Testis (tissue), 2 donors: ENCODE measurements at regions not wholly inside any gene's neighbourhood (a gene's known extent, or its start where the extent isn't known, plus 50 kb on each side); places are given as distances from the start of the nearest gene placed in this dataset.

ENCODE experiments used
- DNase-seq: peaks from one replicate; pipeline ENCODE4 v3.0.0-alpha.2; 2019
- H3K27ac ChIP-seq, 2 donors: fragments of 200-600 bp; sonication (generic); one replicate each; pipeline ENCODE4 v1.5.1; 2019
- H3K27me3 ChIP-seq: fragments of 200-600 bp; sonication (generic); one replicate; pipeline ENCODE4 v1.5.1; 2019
- H3K36me3 ChIP-seq: fragments of 200-600 bp; sonication (generic); one replicate; pipeline ENCODE4 v1.5.1; 2017; ENCODE audit warnings: low read depth; ENCODE audit errors: missing control alignments
- H3K4me1 ChIP-seq: fragments of 200-600 bp; sonication (generic); one replicate; pipeline ENCODE4 v1.5.1; 2019
- H3K4me3 ChIP-seq, 2 donors: fragments of 200-600 bp; sonication (generic); one replicate each; pipeline ENCODE4 v1.5.1; 2017 to 2019
- H3K9me3 ChIP-seq: fragments of 200-600 bp; sonication (generic); one replicate; pipeline ENCODE4 v1.5.1; 2017
- CTCF ChIP-seq, 3 experiments: fragments of 450-650 bp in 2 of 3; fragments of 200-600 bp in 1 of 3; sonication (generic) in 1 of 3; IDR thresholded peaks; one replicate each; pipeline ENCODE4 v1.5.1; 2016 to 2019; ENCODE audit warnings: antibody characterized with exemption in 3 of 3, mild to moderate bottlenecking in 2 of 3, moderate library complexity in 1 of 3
- POLR2A ChIP-seq: fragments of 450-650 bp; IDR thresholded peaks from one replicate; pipeline ENCODE4 v1.6.1; 2017; ENCODE audit warnings: antibody characterized with exemption, mild to moderate bottlenecking, moderate library complexity
- WGBS, 2 donors: methylation state at CpG; one replicate each; pipeline ENCODE4 v1.1.5; 2018; 5-methylcytosine and 5-hydroxymethylcytosine counted together
- intact Hi-C: fragments of 100-400 bp; cut with DNase I; formaldehyde crosslinking; loops from one replicate; pipeline ENCODE4 v1.15.1; 2023; ENCODE audit warnings: low total_unique reads

DNA sequence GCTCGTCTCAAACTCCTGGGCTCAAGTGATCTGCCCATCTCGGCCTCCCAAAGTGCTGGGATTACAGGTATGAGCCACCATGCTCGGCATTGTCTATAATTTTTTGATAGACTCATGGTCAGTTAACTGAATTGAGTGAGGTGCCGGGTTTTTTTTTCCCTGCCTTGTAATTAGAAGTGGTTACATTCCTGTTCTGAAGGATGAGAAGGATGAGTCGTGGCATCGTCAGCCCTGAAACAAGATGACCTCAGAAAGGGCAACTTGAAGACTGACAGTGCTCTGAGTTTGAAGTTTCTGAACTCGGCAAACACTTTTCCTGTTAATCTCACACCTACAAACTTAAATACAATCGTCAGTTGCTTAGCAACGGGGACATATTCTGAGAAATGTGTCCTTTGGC is 158.7 kb upstream of the PDE10A start:
- WGBS, 2 donors = 88% methylated on average over 9 of the region's 9 CpGs
- Histone ChIP-seq H3K4me1 (no peaks in the 10 kb centered on the region), H3K27ac (no peak overlapping the region), H3K36me3 (no peaks in the 10 kb centered on the region), H3K27me3 (no peaks in the 10 kb centered on the region), H3K9me3 (no peaks in the 10 kb centered on the region), H3K4me3 (no peak overlapping the region)
- no peak for DNase-seq
- TF ChIP-seq CTCF (IDR thresholded peaks at IDR 0.05) = no peak
- TF ChIP-seq POLR2A = no peak
- intact Hi-C loops = no loop called here

DNA sequence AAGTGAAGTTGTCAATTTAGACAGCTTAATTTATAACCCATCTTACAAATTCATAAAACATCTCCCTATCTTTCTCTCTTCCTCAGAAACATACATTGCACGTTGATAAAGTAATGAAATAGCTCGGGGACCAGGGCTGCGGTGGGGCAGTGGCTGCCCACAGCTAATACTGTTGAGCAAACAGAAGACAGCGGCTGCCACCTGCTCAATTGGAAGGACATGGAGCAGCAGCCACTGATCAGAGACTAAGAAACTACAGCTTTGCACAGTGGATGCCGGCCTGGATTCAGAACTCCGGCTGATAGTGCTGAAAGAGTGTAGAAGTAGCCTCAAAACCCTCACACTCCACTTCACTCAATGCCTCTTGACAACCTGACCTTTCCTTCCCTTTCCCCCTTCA is 157.9 kb upstream of the PDE10A start:
- TF ChIP-seq POLR2A (no peak), CTCF (IDR thresholded peaks at IDR 0.05) (no peak)
- H3K9me3 ChIP-seq = no peaks in the 10 kb centered on the region
- no peaks in the 10 kb centered on the region for H3K27me3 ChIP-seq
- H3K4me1 ChIP-seq = no peaks in the 10 kb centered on the region
- H3K36me3 ChIP-seq = no peaks in the 10 kb centered on the region
- intact Hi-C loops = no loop called here
- H3K4me3 ChIP-seq = no peak overlapping the region
- 78 to 81% methylated on average over 6 of the region's 6 CpGs for WGBS, 2 donors
- H3K27ac ChIP-seq = no peak overlapping the region
- DNase-seq = no peak

- Histone ChIP-seq H3K9me3 (no peaks in the 10 kb centered on the region), H3K27me3 (no peaks in the 10 kb centered on the region), H3K27ac (no peak overlapping the region), H3K36me3 (no peaks in the 10 kb centered on the region), H3K4me1 (no peaks in the 10 kb centered on the region), H3K4me3 (no peak overlapping the region)
- intact Hi-C loops = no loop called here
- TF ChIP-seq POLR2A (no peak), CTCF (IDR thresholded peaks at IDR 0.05) (no peak)
- WGBS, 2 donors = 75 to 84% methylated on average over 4 of the region's 4 CpGs
- DNase-seq = no peak
These were observed 157.4 kb upstream of the PDE10A start for GRCh38 chr6:165820407-165820806.

DNA sequence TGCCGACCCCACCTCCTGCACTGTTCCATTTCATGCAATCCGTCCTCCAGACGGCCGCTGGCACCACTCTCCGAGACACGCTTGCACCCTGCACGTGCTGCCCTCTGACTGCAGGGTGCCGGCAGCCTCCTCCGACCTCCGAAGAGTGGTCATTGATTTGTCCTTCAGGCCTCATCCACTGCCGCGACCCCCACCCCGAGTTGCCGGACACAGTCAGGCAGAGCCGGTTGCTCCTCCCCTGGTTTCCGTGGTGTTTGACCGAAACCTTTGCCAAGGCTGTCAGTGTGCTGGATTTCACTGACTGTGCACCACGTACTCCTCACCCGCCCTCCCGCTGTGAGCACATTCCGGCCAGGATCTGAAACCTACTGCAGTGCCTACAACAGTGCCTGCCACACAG is 156.4 kb upstream of the PDE10A start:
- intact Hi-C loops = no loop called here
- 13 to 19% methylated on average over 16 to 21 of the region's 21 CpGs for WGBS, 2 donors
- no peak overlapping the region for H3K4me3 ChIP-seq

GRCh38 chr6:165818200-165818599 is 155.2 kb upstream of the PDE10A start:
- TF ChIP-seq POLR2A = no peak
- 75 to 78% methylated on average over 4 of the region's 4 CpGs for WGBS, 2 donors
- Histone ChIP-seq H3K27ac (no peak overlapping the region), H3K4me3 (no peak overlapping the region), H3K4me1 (no peaks in the 10 kb centered on the region), H3K9me3 (no peaks in the 10 kb centered on the region), H3K36me3 (no peaks in the 10 kb centered on the region), H3K27me3 (no peaks in the 10 kb centered on the region)
- intact Hi-C loops = no loop called here
- DNase-seq = no peak

More for the DNA sequence above, 156.4 kb upstream of the PDE10A start:
- no peak for TF ChIP-seq POLR2A
- H3K27me3 ChIP-seq = no peaks in the 10 kb centered on the region
- H3K9me3 ChIP-seq = no peaks in the 10 kb centered on the region
- no peaks in the 10 kb centered on the region for H3K4me1 ChIP-seq
- no peak overlapping the region for H3K27ac ChIP-seq
- no peaks in the 10 kb centered on the region for H3K36me3 ChIP-seq
- DNase-seq = no peak

DNA sequence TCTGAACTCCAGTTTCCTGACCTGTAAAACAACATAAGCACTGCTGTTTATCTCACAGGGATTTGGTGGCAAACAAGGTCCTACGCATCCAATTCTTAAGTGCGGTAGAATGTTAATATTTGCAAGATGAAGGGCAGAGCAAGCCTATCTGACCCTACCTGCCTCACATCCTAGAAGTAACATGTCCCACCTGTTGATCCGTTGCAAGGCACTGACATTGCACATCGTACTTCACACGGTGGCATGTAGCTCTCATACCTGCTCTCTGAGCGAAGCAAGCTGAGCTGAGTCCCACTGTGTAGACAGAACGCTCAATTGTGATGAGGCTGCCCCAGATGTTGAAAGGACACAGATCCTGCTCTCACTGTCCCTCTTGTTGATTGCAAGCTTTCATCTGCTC is 154.7 kb upstream of the PDE10A start:
- Histone ChIP-seq H3K9me3 (no peaks in the 10 kb centered on the region), H3K4me1 (no peaks in the 10 kb centered on the region), H3K36me3 (no peaks in the 10 kb centered on the region), H3K27ac (no peak overlapping the region), H3K27me3 (no peaks in the 10 kb centered on the region), H3K4me3 (no peak overlapping the region)
- intact Hi-C loops = no loop called here
- WGBS, 2 donors = 84 to 93% methylated on average over 7 of the region's 7 CpGs
- DNase-seq = no peak
- TF ChIP-seq CTCF (IDR thresholded peaks at IDR 0.05) (no peak), POLR2A (no peak)
